Motor neuron (in vitro differentiated cells): ENCODE measurements at regions not wholly inside any gene's neighbourhood (a gene's known extent, or its start where the extent isn't known, plus 50 kb on each side); places are given as distances from the start of the nearest gene placed in this dataset.
"Not testable (repeated sequence)": the region's sequence is repeated elsewhere in the genome, so short reads cannot be mapped to it uniquely, and the experiment has no call there.

Source experiments
- ATAC-seq, 8 experiments: fragments of 200-7000 bp; cut with Tn5 transposase; replicated peaks in 6 of 8; 2 replicates each; pipeline ENCODE4 v1.8.0; 2021; ENCODE audit warnings: mild to moderate bottlenecking in 8 of 8, moderate library complexity in 8 of 8
- H3K27ac ChIP-seq, 2 donors: fragments of 250-450 bp; sonication (Bioruptor Pico); 2 replicates each; pipeline ENCODE4 v1.9.0; 2021; ENCODE audit warnings: antibody characterized with exemption in 2 of 2, mild to moderate bottlenecking in 2 of 2, moderate library complexity in 1 of 2
- H3K4me1 ChIP-seq, 2 donors: fragments of 250-450 bp; sonication (Bioruptor Pico); replicated peaks in 1 of 2; 2 replicates each; pipeline ENCODE4 v1.6.1; 2021; ENCODE audit warnings: antibody characterized with exemption in 2 of 2, mild to moderate bottlenecking in 2 of 2, moderate library complexity in 1 of 2
- H3K4me3 ChIP-seq, 5 donors: fragments of 250-450 bp; sonication (Bioruptor Pico); 2 replicates each; pipeline ENCODE4 v1.9.0; 2021; ENCODE audit warnings: antibody characterized with exemption in 5 of 5, mild to moderate bottlenecking in 5 of 5, moderate library complexity in 4 of 5
- WGBS, 10 experiments: fragments of 450-650 bp; shearing (Covaris generic); methylation state at CpG; one replicate each; pipeline ENCODE4 v1.0.0; 2022; 5-methylcytosine and 5-hydroxymethylcytosine counted together
- in situ Hi-C, 9 experiments: fragments of 400-800 bp; cut with MboI; loops; one replicate each; pipeline ENCODE4 v1.15.0; 2021; ENCODE audit warnings: low sequenced_read_pairs in 9 of 9, low pct_unique_long_range_greater_than_20kb in 2 of 9; ENCODE audit not compliant: unreplicated experiment in 9 of 9

DNA sequence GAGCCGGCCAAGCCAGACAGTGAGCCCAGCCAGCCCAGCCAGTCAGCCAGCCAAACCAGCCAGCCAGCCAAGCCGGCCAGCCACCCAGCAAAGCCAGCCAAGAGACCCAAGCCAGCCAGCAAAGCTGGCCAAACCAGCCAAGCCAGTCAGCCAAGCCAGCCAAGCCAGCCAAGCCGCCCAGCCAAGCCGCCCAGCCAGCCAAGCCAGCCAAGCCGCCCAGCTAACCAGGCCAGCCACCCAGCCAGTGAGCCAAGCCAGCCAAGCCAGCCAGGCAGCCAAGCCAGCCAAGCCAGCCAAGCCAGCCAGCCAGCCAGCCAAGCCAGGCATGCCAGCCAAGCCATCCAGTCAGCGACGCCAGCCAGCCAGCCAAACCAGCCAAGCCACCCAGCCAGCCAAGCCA, 1596.9 kb downstream of the RPIA start:
- WGBS, 10 experiments, result no CpG with 5 or more reads among the region's 7 CpGs
- H3K4me3 ChIP-seq, H3K4me1 ChIP-seq, in situ Hi-C loops, H3K27ac ChIP-seq, ATAC-seq: not testable (repeated sequence)

DNA sequence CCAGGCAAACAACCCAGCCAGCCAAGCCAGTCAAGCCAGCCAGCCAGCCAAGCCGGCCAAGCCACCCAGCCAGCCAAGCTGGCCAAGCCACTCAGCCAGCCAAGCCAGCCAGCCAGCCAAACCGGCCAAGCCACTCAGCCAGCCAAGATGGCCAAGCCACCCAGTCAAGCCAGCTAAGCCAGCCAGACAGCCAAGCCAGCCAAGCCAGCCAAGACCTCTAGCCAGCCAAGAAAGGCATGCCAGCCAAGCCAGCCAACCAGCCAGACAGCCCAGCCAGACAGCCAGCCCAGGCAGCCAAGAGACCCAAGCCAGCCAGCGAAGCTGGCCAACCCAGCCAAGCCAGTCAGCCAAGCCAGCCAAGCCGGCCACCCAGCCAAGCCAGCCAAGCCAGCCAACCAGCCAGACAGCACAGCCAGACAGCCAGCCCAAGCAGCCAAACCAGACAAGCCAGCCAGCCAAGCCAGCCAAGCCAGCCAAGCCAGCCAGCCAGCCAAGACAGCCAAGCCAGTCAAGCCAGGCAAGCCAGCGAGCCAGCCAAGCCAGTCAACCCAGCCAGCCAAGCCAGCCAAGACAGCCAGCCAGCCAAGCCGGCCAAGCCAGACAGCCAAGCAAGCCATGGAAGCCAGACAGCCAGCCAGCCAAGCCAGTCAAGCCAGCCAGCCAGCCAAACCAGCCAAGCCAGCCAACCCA, 1598.0 kb downstream of the RPIA start:
- no CpG with 5 or more reads among the region's 6 CpGs for WGBS, 10 experiments
- H3K27ac ChIP-seq, result not testable (repeated sequence)

GRCh38 chr2:90290701-90291100, 1599.2 kb downstream of the RPIA start:
- ATAC-seq, H3K4me1 ChIP-seq, H3K27ac ChIP-seq, H3K4me3 ChIP-seq, in situ Hi-C loops: not testable (repeated sequence)
- WGBS, 10 experiments, result no CpG with 5 or more reads among the region's 5 CpGs

More for the DNA sequence above, 1598.0 kb downstream of the RPIA start:
- ATAC-seq, in situ Hi-C loops, H3K4me3 ChIP-seq, H3K4me1 ChIP-seq: not testable (repeated sequence)

GRCh38 chr2:90291168-90291883, 1599.9 kb downstream of the RPIA start:
- H3K4me1 ChIP-seq, H3K27ac ChIP-seq, H3K4me3 ChIP-seq, in situ Hi-C loops, ATAC-seq: not testable (repeated sequence)
- WGBS, 10 experiments, result no CpG with 5 or more reads among the region's 5 CpGs

- ATAC-seq, H3K4me3 ChIP-seq, in situ Hi-C loops, H3K4me1 ChIP-seq, H3K27ac ChIP-seq: not testable (repeated sequence)
- WGBS, 10 experiments, result no CpG with 5 or more reads among the region's 1 CpG
These were observed 1600.5 kb downstream of the RPIA start for GRCh38 chr2:90291934-90292333.

DNA sequence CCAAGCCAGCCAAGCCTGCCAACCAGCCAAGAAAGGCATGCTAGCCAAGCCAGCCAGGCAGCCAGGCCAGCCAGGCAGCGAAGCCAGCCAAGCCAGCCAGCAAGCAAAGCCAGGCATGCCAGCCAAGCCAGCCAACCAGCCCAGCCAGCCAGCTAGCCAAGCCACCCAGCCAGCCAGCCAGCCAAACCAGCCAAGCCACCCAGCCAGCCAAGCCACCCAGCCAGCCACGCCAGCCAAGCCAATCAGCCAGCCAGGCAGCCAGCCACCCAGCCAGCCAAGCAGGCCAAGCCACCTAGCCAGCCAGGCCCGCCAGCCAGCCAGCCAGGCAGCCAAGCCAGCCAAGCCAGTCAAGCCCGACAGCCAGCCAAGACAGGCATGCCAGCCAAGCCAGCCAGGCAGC, 1601.0 kb downstream of the RPIA start:
- WGBS, 10 experiments, result 18 to 67% methylated on average over 1 to 2 of the region's 4 CpGs; no CpG with 5 or more reads in 8 of the 10 experiments
- H3K4me3 ChIP-seq, in situ Hi-C loops, H3K4me1 ChIP-seq, H3K27ac ChIP-seq, ATAC-seq: not testable (repeated sequence)

- no CpG with 5 or more reads among the region's 6 CpGs for WGBS, 10 experiments
- H3K27ac ChIP-seq, H3K4me3 ChIP-seq, in situ Hi-C loops, ATAC-seq, H3K4me1 ChIP-seq: not testable (repeated sequence)
These were observed 1601.8 kb downstream of the RPIA start for GRCh38 chr2:90293224-90293623.

- WGBS, 10 experiments, result 54 to 83% methylated on average over 3 to 4 of the region's 9 CpGs; no CpG with 5 or more reads in 8 of the 10 experiments
- H3K4me3 ChIP-seq, in situ Hi-C loops, ATAC-seq, H3K4me1 ChIP-seq, H3K27ac ChIP-seq: not testable (repeated sequence)
These were observed 1602.3 kb downstream of the RPIA start for GRCh38 chr2:90293806-90294205.

- 0 to 80% (median 70%) methylated on average over 1 to 8 of the region's 17 CpGs; no CpG with 5 or more reads in 4 of the 10 experiments for WGBS, 10 experiments
- H3K4me3 ChIP-seq, H3K27ac ChIP-seq, H3K4me1 ChIP-seq, in situ Hi-C loops, ATAC-seq: not testable (repeated sequence)
These were observed 1603.7 kb downstream of the RPIA start for GRCh38 chr2:90295036-90295750.

DNA sequence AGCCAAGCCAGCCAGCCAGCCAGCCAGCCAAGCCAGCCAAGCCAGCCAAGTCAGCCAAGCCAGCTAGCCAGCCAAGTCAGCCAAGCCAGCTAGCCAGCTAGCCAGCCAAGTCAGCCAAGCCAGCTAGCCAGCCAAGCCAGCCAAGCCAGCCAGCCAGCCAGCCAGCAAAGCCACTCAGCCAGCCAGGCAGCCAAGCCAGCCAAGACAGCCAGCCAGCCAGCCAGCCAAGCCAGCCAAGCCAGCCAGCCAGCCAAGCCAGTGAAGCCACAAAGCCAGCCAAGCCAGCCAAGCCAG, 1605.0 kb downstream of the RPIA start:
- H3K4me3 ChIP-seq, H3K27ac ChIP-seq, ATAC-seq, H3K4me1 ChIP-seq, in situ Hi-C loops: not testable (repeated sequence)

- H3K4me3 ChIP-seq, H3K4me1 ChIP-seq, ATAC-seq, H3K27ac ChIP-seq, in situ Hi-C loops: not testable (repeated sequence)
- no CpG with 5 or more reads among the region's 2 CpGs for WGBS, 10 experiments
These were observed 1606.2 kb downstream of the RPIA start for GRCh38 chr2:90297701-90298100.

DNA sequence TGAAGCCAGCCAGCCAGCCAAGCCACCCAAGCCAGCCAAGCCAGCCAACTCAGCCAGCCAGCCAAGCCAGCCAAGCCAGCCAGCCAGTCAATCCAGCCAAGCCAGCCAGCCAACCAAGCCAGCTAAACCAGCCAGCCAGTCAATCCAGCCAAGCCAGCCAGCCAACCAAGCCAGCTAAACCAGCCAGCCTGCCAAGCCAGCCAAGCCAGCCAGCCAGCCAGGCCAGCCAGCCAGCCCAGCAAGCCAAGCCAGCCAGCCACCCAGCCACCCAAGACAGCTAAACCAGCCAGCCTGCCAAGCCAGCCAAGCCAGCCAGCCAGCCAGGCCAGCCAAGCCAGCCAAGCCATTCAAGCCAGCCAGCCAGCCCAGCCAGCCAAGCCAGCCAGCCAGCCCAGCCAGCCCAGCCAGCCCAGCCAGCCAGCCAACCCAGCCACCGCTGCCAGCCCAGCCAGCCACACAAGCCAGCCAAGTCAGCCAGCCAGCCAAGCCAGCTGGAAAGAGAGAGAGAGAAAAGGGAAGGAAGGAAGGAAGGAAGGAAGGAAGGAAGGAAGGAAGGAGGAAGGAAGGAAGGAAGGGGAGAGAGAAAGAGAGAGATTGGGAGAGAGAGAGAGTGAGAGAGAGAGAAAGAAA, 1606.8 kb downstream of the RPIA start:
- H3K4me3 ChIP-seq, H3K4me1 ChIP-seq, H3K27ac ChIP-seq, ATAC-seq, in situ Hi-C loops: not testable (repeated sequence)
- WGBS, 10 experiments, result no CpG with 5 or more reads among the region's 1 CpG

DNA sequence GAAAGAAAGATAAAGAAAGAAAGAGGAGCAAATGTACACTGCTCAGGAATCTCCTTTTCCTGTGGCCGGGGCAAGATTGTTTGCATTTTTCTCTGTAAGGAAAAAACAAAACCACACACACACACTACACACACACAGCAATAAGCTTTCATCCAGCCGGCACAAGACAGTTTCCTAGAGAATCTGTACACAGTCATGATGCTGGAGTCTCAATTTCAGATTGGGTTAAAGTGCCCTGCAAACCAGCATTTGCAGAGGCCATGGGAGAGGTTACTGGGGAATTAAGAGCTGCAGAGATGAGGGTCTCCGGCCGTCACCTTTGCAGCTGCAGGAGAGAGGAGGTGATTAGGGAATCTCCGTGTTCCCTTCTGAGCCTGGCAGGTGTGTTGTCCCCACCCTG, 1607.5 kb downstream of the RPIA start:
- H3K4me1 ChIP-seq, H3K4me3 ChIP-seq, H3K27ac ChIP-seq, ATAC-seq, in situ Hi-C loops: not testable (repeated sequence)
- WGBS, 10 experiments, result 10 to 58% (median 33%) methylated on average over 1 to 2 of the region's 5 CpGs; no CpG with 5 or more reads in 5 of the 10 experiments
